Osteoblast (primary cell): ENCODE measurements at regions not wholly inside any gene's neighbourhood (a gene's known extent, or its start where the extent isn't known, plus 50 kb on each side); places are given as distances from the start of the nearest gene placed in this dataset.
"Not testable (repeated sequence)": the region's sequence is repeated elsewhere in the genome, so short reads cannot be mapped to it uniquely, and the experiment has no call there.

Source experiments
- DNase-seq: peaks from one replicate; pipeline ENCODE4 v3.0.0; 2011; ENCODE audit warnings: low spot score, mixed read lengths; ENCODE audit not compliant: insufficient read length; ENCODE audit errors: missing footprints
- H2AFZ ChIP-seq: 2 replicates; pipeline ENCODE4 v1.6.0; 2011; ENCODE audit warnings: mild to moderate bottlenecking, low read length
- H3K27ac ChIP-seq: 2 replicates; pipeline ENCODE4 v1.5.1; 2011; ENCODE audit warnings: mild to moderate bottlenecking, low read depth, low read length, moderate library complexity
- H3K27me3 ChIP-seq: 2 replicates; pipeline ENCODE4 v1.6.0; 2012; ENCODE audit warnings: mild to moderate bottlenecking, control low read depth, inconsistent platforms, low read length, moderate library complexity; ENCODE audit not compliant: insufficient read depth
- H3K36me3 ChIP-seq: 2 replicates; pipeline ENCODE4 v1.5.1; 2011; ENCODE audit warnings: mild to moderate bottlenecking, low read length, control low read depth, moderate library complexity; ENCODE audit not compliant: insufficient read depth
- H3K4me1 ChIP-seq: 2 replicates; pipeline ENCODE4 v1.5.1; 2011; ENCODE audit warnings: mild to moderate bottlenecking, low read length, control low read depth, moderate library complexity; ENCODE audit not compliant: insufficient read depth
- H3K4me2 ChIP-seq: 2 replicates; pipeline ENCODE4 v1.6.0; 2011; ENCODE audit warnings: mild to moderate bottlenecking, low read length; ENCODE audit not compliant: insufficient read depth
- H3K4me3 ChIP-seq: fragments of 200-600 bp; sonication (generic); 3 replicates; pipeline ENCODE4 v1.5.1; 2012; ENCODE audit warnings: mild to moderate bottlenecking, low read length, inconsistent platforms; ENCODE audit not compliant: insufficient read depth
- H3K79me2 ChIP-seq: 2 replicates; pipeline ENCODE4 v1.6.0; 2012; ENCODE audit warnings: mild to moderate bottlenecking, low read length, control low read depth, inconsistent platforms; ENCODE audit not compliant: insufficient read depth
- H3K9me3 ChIP-seq: 2 replicates; pipeline ENCODE4 v1.5.1; 2011; ENCODE audit warnings: low read depth, low read length, control low read depth
- H4K20me1 ChIP-seq: 2 replicates; pipeline ENCODE4 v1.6.0; 2012; ENCODE audit warnings: mild to moderate bottlenecking, low read length, control low read depth; ENCODE audit not compliant: insufficient read depth
- CTCF ChIP-seq: IDR thresholded peaks from 2 replicates; pipeline ENCODE4 v1.5.1; 2011; ENCODE audit warnings: mild to moderate bottlenecking, low read depth, low read length, moderate library complexity; ENCODE audit errors: extremely low read depth

GRCh38 chr1:208351838-208352237 lies 107.7 kb upstream of the PLXNA2 start:
- no peak for TF ChIP-seq CTCF
- Histone ChIP-seq H3K9me3 (no peaks in the 10 kb centered on the region), H3K27me3 (no peaks in the 10 kb centered on the region), H3K36me3 (no peaks in the 10 kb centered on the region), H3K27ac (no peak overlapping the region), H3K79me2 (no peaks in the 10 kb centered on the region), H2AFZ (no peak overlapping the region), H4K20me1 (no peaks in the 10 kb centered on the region), H3K4me3 (no peak overlapping the region), H3K4me1 (no peaks in the 10 kb centered on the region), H3K4me2 (no peak overlapping the region)
- no peak for DNase-seq

- not testable (repeated sequence) for H3K79me2 ChIP-seq, H3K4me3 ChIP-seq, H3K27ac ChIP-seq, H2AFZ ChIP-seq, DNase-seq, H3K4me1 ChIP-seq, H3K27me3 ChIP-seq, H4K20me1 ChIP-seq, H3K4me2 ChIP-seq, H3K9me3 ChIP-seq, H3K36me3 ChIP-seq
Measured at GRCh38 chr1:208353797-208354196, 109.6 kb upstream of the PLXNA2 start.

- Histone ChIP-seq H4K20me1 (no peaks in the 10 kb centered on the region), H3K27ac (no peak overlapping the region), H3K4me2 (no peak overlapping the region), H3K4me1 (no peaks in the 10 kb centered on the region), H2AFZ (no peak overlapping the region), H3K36me3 (no peaks in the 10 kb centered on the region), H3K27me3 (no peaks in the 10 kb centered on the region), H3K79me2 (no peaks in the 10 kb centered on the region), H3K4me3 (no peak overlapping the region), H3K9me3 (no peaks in the 10 kb centered on the region)
- no peak for TF ChIP-seq CTCF
- no peak for DNase-seq
Measured at GRCh38 chr1:208357644-208358507, 113.7 kb upstream of the PLXNA2 start.

GRCh38 chr1:208358651-208359050 lies 114.5 kb upstream of the PLXNA2 start:
- Histone ChIP-seq H4K20me1 (no peaks in the 10 kb centered on the region), H3K4me2 (no peak overlapping the region), H3K4me3 (no peak overlapping the region), H3K9me3 (no peaks in the 10 kb centered on the region), H3K27me3 (no peaks in the 10 kb centered on the region), H3K4me1 (no peaks in the 10 kb centered on the region), H3K79me2 (no peaks in the 10 kb centered on the region), H2AFZ (no peak overlapping the region), H3K36me3 (no peaks in the 10 kb centered on the region), H3K27ac (no peak overlapping the region)
- DNase-seq, result no peak
- no peak for TF ChIP-seq CTCF
